Activated naive CD4-positive, alpha-beta T cell treated with anti-CD3 and anti-CD28 coated beads, Interleukin-2, amount 10 ng/mL, durations not matched to agents 7 days and 5 days (primary cell): ENCODE measurements at regions not wholly inside any gene's neighbourhood (a gene's known extent, or its start where the extent isn't known, plus 50 kb on each side); places are given as distances from the start of the nearest gene placed in this dataset.

Experiments used
- CTCF ChIA-PET: fragments of 350-600 bp; sonication (Branson Sonifier 250); formaldehyde crosslinking; loops from one replicate; lab custom pipeline; 2021; ENCODE audit warnings: antibody characterized with exemption; lab: Charles Lee
- DNase-seq: peaks from one replicate; pipeline ENCODE4 v3.0.0-alpha.2; 2020
- H3K27ac Mint-ChIP-seq: one replicate; pipeline ENCODE4 v1.8.0; 2021; ENCODE audit warnings: mild to moderate bottlenecking, moderate library complexity, mixed read lengths
- H3K27me3 Mint-ChIP-seq: one replicate; pipeline ENCODE4 v1.8.0; 2021; ENCODE audit warnings: mild to moderate bottlenecking, mixed read lengths
- H3K36me3 Mint-ChIP-seq: one replicate; pipeline ENCODE4 v1.8.0; 2021; ENCODE audit warnings: mixed read lengths
- H3K4me1 Mint-ChIP-seq: one replicate; pipeline ENCODE4 v1.8.0; 2021; ENCODE audit warnings: mixed read lengths
- H3K4me3 Mint-ChIP-seq: one replicate; pipeline ENCODE4 v1.8.0; 2021; ENCODE audit warnings: mild to moderate bottlenecking, moderate library complexity, mixed read lengths
- H3K9me3 Mint-ChIP-seq: one replicate; pipeline ENCODE4 v1.8.0; 2021; ENCODE audit warnings: mixed read lengths

- DNase-seq = no peak
- H3K27me3 Mint-ChIP-seq = peaks cover 5% of the 10 kb centered on the region
- H3K27ac Mint-ChIP-seq = no peak overlapping the region
- H3K9me3 Mint-ChIP-seq = no peaks in the 10 kb centered on the region
- CTCF ChIA-PET = no interaction called here
- H3K4me1 Mint-ChIP-seq = no peaks in the 10 kb centered on the region
- no peak overlapping the region for H3K4me3 Mint-ChIP-seq
- H3K36me3 Mint-ChIP-seq = no peaks in the 10 kb centered on the region
Observed at GRCh38 chr21:35491114-35491513, 442.0 kb upstream of the RUNX1 start.

DNA sequence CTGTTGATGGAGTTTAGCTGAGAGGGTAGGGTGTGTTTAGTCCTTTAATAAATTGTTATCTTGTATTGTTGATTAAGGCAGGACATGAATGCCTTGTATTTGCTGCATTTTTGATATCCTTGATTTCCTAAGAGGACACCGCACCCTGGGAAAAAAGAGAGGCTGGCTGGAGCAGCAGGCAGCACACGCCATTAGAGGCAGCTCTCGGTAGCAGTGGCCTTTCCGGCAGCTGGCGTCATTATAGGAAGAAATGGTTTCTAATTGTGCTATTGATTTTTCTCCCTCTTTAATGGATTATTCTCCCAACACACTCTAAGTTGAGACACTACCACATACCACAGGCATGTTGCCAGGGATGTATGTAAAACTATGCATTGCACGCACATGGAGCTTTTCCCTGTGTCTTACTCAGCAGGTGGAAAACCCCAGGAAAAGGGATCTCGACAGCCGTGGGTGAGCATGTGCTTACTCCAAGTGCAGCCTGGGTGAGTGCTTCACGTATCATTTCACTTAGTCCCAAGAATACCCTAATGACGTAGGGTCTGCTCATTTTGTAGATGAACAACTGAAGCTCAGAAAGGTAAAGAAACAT, 440.4 kb upstream of the RUNX1 start:
- DNase-seq = no peak
- H3K4me3 Mint-ChIP-seq = no peak overlapping the region
- H3K4me1 Mint-ChIP-seq = no peaks in the 10 kb centered on the region
- H3K9me3 Mint-ChIP-seq = no peaks in the 10 kb centered on the region
- CTCF ChIA-PET = interaction anchor here (0.6 to 0.8 kb wide), 2 partner anchors 14 to 20 kb away, joined by 3 read pairs; no protein-coding TSS in a partner anchor
- H3K36me3 Mint-ChIP-seq = no peaks in the 10 kb centered on the region
- H3K27ac Mint-ChIP-seq = no peak overlapping the region
- peaks cover 5% of the 10 kb centered on the region for H3K27me3 Mint-ChIP-seq

GRCh38 chr21:35488946-35489345, 439.8 kb upstream of the RUNX1 start:
- Mint-ChIP-seq H3K4me1 (no peaks in the 10 kb centered on the region), H3K9me3 (no peaks in the 10 kb centered on the region), H3K4me3 (no peak overlapping the region), H3K27ac (no peak overlapping the region), H3K36me3 (no peaks in the 10 kb centered on the region), H3K27me3 (peaks cover 5% of the 10 kb centered on the region)
- no peak for DNase-seq
- CTCF ChIA-PET = interaction anchor here (0.8 kb wide), 1 partner anchor 19 kb away, joined by 3 read pairs; no protein-coding TSS in a partner anchor

GRCh38 chr21:35485364-35485763, 436.3 kb upstream of the RUNX1 start:
- no peaks in the 10 kb centered on the region for H3K9me3 Mint-ChIP-seq

GRCh38 chr21:35484851-35485250, 435.7 kb upstream of the RUNX1 start:
- DNase-seq = no peak
- Mint-ChIP-seq H3K27me3 (peaks cover 5% of the 10 kb centered on the region), H3K4me3 (no peak overlapping the region), H3K9me3 (peaks cover 2% of the 10 kb centered on the region), H3K36me3 (no peaks in the 10 kb centered on the region), H3K4me1 (peaks cover 3% of the 10 kb centered on the region), H3K27ac (no peak overlapping the region)
- CTCF ChIA-PET = no interaction called here

More at GRCh38 chr21:35485364-35485763, 436.3 kb upstream of the RUNX1 start:
- Mint-ChIP-seq H3K4me1 (peaks cover 3% of the 10 kb centered on the region), H3K36me3 (no peaks in the 10 kb centered on the region), H3K27me3 (peaks cover 5% of the 10 kb centered on the region), H3K27ac (no peak overlapping the region), H3K4me3 (no peak overlapping the region)
- CTCF ChIA-PET = no interaction called here
- DNase-seq = no peak

DNA sequence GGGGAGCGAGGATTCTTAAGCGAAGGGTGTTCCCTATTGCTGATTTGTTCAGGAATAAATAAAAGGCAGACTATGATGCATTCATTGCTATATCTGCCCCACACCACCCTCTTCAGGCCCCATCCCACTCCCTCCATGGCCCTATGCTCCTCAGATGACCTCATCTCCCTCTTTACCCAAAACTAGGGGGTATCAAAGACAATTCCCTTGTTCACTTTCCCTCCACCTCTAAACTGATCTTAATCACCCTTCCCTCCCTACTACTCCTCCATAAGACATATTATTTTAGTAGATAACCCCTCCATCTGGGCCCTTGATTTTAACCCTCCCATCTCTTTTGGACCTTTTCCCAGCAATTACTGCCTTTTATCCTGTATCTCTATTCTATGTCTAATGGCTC, 434.9 kb upstream of the RUNX1 start:
- Mint-ChIP-seq H3K4me1 (peaks cover 6% of the 10 kb centered on the region), H3K27me3 (peaks cover 5% of the 10 kb centered on the region), H3K9me3 (peaks cover 4% of the 10 kb centered on the region), H3K36me3 (peaks cover 2% of the 10 kb centered on the region), H3K4me3 (no peak overlapping the region), H3K27ac (no peak overlapping the region)
- DNase-seq = no peak
- CTCF ChIA-PET = no interaction called here

DNA sequence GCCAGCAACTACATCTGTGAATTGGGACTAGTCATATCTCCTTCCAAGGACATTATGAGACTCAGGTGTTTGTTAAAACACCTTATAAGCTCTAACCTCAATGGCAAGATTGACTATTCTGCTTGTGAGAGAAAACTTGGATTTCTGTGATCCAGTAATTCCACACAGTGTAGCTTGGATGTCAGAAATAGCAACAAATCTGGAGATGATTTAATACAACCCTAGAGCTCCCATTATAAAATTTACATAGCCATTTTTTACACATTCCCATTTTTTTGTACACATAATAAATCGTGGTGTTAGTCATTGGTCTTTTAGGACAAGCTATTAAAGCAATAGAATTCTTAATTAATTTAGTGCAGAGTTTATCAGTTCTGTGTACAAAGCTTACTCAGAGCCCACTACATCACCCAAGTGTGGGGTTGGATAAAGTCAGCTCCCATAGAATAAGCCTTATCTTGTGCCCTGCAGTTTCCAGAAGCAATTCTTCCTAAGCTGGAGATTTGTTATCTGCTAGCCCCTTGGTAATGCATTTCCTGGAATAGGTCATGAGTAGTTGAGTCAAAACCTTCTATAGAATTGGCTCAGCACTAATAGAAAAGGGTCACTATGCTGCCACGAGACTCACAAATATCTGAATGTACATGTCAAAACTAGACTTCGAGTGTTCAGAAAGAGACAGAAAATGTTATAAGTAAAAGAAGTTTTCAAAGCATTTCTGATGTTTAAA, 434.0 kb upstream of the RUNX1 start:
- no peak for DNase-seq
- CTCF ChIA-PET = interaction anchor here (1.0 kb wide), 1 partner anchor 38 kb away, joined by 3 read pairs; no protein-coding TSS in a partner anchor
- Mint-ChIP-seq H3K9me3 (peaks cover 4% of the 10 kb centered on the region), H3K4me3 (no peak overlapping the region), H3K4me1 (peaks cover 15% of the 10 kb centered on the region), H3K27ac (no peak overlapping the region), H3K36me3 (peaks cover 2% of the 10 kb centered on the region), H3K27me3 (peaks cover 3% of the 10 kb centered on the region)

GRCh38 chr21:35482096-35482495, 433.0 kb upstream of the RUNX1 start:
- Mint-ChIP-seq H3K36me3 (peaks cover 4% of the 10 kb centered on the region), H3K4me3 (no peak overlapping the region), H3K4me1 (peaks cover 25% of the 10 kb centered on the region), H3K9me3 (peaks cover 4% of the 10 kb centered on the region), H3K27me3 (no peaks in the 10 kb centered on the region), H3K27ac (no peak overlapping the region)
- CTCF ChIA-PET = no interaction called here
- DNase-seq = no peak

DNA sequence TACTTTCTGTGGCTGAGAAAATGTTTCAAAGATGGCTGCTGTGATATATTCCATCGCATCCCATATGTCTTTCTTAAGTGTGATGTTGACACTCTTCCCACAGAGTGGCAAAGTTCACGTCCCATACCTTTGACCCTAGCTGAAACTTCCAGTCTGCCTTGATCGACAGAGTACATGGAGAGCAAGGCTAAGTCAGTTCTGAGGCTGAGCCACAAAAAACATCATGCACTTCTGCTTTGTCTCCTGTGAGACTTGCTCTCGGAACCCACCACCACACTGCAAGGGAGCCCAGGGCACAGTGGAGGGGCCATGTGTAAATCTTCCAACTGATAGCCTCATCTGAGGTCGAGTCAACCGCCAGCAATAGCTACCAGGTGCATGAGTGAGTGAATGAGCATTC, 431.9 kb upstream of the RUNX1 start:
- no peak overlapping the region for H3K27ac Mint-ChIP-seq
- peaks cover 34% of the 10 kb centered on the region for H3K4me1 Mint-ChIP-seq
- CTCF ChIA-PET = no interaction called here
- peaks cover 8% of the 10 kb centered on the region for H3K36me3 Mint-ChIP-seq
- H3K4me3 Mint-ChIP-seq = no peak overlapping the region
- DNase-seq = no peak
- peaks cover 5% of the 10 kb centered on the region for H3K9me3 Mint-ChIP-seq
- H3K27me3 Mint-ChIP-seq = no peaks in the 10 kb centered on the region

DNA sequence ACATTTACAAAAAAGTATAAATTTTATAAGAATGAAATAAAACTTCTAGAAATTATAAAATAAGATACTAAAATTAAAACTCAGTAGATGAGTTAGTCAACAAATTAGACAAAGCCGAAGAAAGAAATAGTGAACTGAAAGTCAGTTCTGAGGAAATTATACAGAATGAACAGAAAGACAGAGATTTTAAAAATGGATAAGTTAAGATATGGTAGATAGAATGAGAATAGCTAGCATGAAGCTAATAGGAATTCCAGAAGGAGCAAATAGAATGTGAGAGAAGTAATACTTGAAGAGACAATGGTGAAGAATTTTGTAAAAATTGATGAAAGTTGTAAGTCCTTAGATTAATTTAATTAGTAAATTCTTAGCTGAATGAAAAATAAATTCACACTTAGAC, 430.4 kb upstream of the RUNX1 start:
- Mint-ChIP-seq H3K27ac (no peak overlapping the region), H3K36me3 (peaks cover 10% of the 10 kb centered on the region), H3K27me3 (no peaks in the 10 kb centered on the region), H3K4me1 (peaks cover 49% of the 10 kb centered on the region), H3K9me3 (peaks cover 5% of the 10 kb centered on the region), H3K4me3 (no peak overlapping the region)
- DNase-seq = no peak
- CTCF ChIA-PET = interaction anchor here (0.9 kb wide), 1 partner anchor 26 kb away, joined by 3 read pairs; no protein-coding TSS in a partner anchor

DNA sequence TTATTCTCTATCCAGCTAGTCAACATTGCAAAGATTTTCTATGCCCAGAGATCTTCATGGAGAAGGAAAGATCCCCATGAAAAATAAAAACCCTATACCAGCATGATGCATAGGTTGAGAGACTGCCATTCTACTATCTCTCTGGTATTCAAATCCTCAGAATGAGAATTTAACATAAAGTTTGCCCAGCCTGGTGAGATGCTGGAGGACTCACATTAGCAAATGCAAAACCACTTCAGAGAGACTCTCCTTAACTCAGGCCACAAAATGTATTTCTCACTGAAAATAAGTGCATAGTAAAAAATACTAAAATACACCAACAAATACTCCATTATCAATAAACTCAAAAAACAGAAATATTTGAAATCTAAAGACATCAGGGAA, 430.0 kb upstream of the RUNX1 start:
- H3K27me3 Mint-ChIP-seq = no peaks in the 10 kb centered on the region
- H3K4me3 Mint-ChIP-seq = no peak overlapping the region
- no peak overlapping the region for H3K27ac Mint-ChIP-seq
- H3K36me3 Mint-ChIP-seq = peaks cover 10% of the 10 kb centered on the region
- DNase-seq = no peak
- CTCF ChIA-PET = no interaction called here
- H3K4me1 Mint-ChIP-seq = peaks cover 53% of the 10 kb centered on the region
- peaks cover 5% of the 10 kb centered on the region for H3K9me3 Mint-ChIP-seq

DNA sequence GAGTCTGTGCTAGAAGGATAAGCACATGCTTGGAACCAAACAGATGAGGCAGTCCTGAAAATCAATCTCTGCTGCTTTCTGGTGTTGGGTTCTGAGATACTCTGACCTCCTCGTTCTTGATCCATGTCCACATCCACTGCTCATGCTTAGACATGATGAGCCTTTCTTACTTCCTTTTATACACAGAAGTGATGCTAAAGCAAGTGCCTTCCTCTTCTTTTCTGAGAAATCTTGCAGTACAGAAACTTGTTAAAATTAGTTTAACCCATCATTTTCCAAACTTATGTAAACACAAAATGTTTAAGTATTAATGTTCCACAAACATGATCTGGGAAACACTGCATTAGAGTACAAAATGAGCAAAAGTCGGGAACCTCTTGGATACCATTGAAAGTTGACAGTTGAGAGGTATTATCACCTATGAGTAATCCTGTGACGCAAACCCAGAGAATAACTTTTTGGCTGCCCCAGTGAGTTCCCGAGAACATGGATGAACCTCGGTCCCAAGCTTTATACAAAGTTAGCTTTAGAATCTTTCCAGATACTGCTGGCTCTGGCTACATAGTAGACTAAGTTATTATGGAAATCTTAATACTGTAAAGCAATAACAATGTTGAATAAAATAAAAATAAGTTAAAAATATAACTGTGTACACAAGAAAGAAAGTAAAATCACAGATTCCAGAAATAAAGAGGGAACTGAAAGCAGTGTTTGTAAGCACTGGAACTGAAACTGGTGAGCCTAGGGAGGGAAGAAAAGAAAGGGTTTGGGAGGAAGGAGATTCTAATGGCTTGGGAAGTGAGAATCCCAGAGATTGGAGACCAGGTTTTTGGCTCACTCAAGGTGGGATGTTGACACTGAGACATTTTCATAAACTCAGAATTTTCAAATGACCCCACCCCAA, 429.3 kb upstream of the RUNX1 start:
- no peak for DNase-seq
- peaks cover 55% of the 10 kb centered on the region for H3K4me1 Mint-ChIP-seq
- peaks cover 5% of the 10 kb centered on the region for H3K9me3 Mint-ChIP-seq
- no peak overlapping the region for H3K4me3 Mint-ChIP-seq
- no peaks in the 10 kb centered on the region for H3K27me3 Mint-ChIP-seq
- peak overlapping the region; percentile 8 for H3K27ac Mint-ChIP-seq
- H3K36me3 Mint-ChIP-seq = peaks cover 10% of the 10 kb centered on the region
- CTCF ChIA-PET = interaction anchor here (1.0 kb wide), 1 partner anchor 25 kb away, joined by 3 read pairs; no protein-coding TSS in a partner anchor

GRCh38 chr21:35477622-35478021, 428.5 kb upstream of the RUNX1 start:
- DNase-seq = no peak
- H3K36me3 Mint-ChIP-seq = peaks cover 10% of the 10 kb centered on the region
- H3K4me3 Mint-ChIP-seq = no peak overlapping the region
- peaks cover 63% of the 10 kb centered on the region for H3K4me1 Mint-ChIP-seq
- CTCF ChIA-PET = interaction anchor here (0.6 to 1.0 kb wide), 2 partner anchors 26 to 28 kb away, joined by 3 read pairs; no protein-coding TSS in a partner anchor
- H3K9me3 Mint-ChIP-seq = peaks cover 5% of the 10 kb centered on the region
- no peak overlapping the region for H3K27ac Mint-ChIP-seq
- H3K27me3 Mint-ChIP-seq = no peaks in the 10 kb centered on the region
